ENCODE measurements at regions not wholly inside any gene's neighbourhood (a gene's known extent, or its start where the extent isn't known, plus 50 kb on each side); places are given as distances from the start of the nearest gene placed in this dataset.

- no peak for DNase-seq
These were observed 51.2 kb upstream of the ROCK1 start for GRCh38 chr18:21162786-21163185.

- DNase-seq, result no peak
These were observed 52.3 kb upstream of the ROCK1 start for GRCh38 chr18:21163647-21164547.

- DNase-seq, result no peak
These were observed 53.0 kb upstream of the ROCK1 start for GRCh38 chr18:21164548-21165095.

DNA sequence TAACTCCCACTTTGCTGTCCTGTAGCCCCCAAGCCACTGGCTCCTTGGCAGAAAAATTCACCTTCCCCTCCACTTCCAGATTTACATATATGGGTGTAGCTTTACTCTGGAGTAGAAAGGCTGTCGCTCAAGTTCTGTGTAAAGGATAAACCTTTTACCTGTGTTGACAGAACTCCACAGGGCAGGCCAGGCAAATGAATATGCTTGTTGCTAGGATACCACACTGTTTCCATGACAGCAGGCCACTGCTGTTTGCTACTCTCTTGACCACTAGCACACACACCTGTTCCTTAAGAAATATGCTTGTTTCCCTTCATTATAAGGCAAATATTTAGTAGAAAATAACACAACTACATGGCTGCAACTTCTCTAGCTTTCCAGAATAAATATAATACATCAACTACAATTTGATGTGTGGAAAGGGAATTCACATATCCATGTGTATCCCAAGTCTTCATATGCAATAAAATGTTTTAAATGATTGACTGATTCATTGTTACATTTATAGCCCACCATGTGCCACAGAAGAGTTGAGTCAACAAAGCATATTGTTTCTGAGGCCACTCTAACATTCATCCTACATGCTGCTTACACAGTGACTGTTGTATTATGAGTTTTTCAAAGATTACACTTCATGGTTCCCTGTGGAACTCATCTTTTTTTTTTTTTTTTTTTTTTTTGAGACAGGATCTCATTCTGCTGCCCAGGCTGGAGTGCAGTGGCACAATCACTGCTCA lies 56.2 kb upstream of the ROCK1 start:
- no peak for DNase-seq

DNA sequence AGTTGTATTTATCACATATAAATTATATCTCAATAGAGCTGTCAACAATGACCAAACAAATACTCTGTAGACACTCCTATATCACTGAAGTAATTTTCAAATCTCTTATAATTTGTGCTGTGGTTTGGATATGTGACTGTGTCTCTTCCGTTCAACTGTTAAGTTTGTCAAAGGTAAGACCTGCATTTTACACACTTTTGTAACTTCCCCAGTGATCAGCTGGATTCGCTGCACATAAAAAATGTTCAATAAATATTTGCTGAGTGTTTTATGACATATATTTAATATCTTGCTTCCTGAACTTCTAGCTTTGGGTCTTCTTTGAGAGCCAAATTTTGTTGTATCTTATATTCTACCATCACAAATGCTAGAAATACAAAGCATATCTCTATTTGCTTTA lies 57.3 kb upstream of the ROCK1 start:
- DNase-seq, result no peak

GRCh38 chr18:21177822-21178221 lies 64.2 kb upstream of the GREB1L start:
- no peak for DNase-seq

DNA sequence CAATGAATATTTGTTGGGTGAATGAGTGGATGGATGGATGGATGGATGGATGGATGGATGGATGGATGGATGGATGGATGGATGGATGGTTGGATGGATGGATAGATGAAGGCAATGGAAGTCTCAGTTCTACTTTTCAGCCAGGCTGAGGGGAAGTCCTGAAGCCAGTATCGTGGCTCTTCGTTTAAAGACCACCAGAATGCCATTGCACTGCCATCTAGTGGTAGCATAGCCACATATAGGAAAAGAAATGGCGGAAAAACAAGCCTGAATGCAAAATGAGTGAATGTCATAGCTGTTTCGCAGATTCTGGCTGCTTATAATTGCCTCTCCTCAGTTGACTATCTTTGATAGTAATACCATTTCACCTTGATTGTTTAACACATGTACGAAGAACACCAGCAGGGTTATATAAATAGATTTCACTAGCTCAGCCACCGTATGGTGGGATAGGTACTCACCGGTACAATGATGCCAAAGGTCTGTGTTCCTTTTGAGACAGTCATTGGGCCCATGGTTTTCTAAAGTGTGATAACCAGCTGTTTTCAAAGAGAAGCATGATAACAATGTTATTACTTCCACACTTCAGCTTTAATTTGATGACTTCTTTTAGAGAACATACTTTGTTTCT lies 62.3 kb upstream of the GREB1L start:
- peak; percentile 75 for DNase-seq

DNA sequence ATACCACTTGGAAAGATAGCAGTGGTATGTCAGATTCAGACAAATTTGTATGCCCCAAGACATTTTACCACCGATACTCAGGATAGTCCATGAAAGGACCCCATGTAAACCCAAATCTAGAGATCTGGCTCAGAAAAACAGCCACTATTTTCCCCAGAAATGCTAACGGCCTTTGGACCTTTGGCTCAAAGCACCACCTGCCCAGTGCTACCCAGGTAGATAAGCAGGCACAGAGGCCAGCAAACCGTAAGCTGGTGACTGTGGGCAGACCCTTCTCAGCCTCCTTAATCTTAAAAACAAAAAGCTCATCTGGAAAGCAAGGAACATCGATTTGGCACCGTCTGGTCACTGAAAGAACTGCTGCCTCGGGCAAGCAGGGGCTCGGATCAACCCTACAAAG lies 61.4 kb upstream of the GREB1L start:
- DNase-seq, result no peak

DNA sequence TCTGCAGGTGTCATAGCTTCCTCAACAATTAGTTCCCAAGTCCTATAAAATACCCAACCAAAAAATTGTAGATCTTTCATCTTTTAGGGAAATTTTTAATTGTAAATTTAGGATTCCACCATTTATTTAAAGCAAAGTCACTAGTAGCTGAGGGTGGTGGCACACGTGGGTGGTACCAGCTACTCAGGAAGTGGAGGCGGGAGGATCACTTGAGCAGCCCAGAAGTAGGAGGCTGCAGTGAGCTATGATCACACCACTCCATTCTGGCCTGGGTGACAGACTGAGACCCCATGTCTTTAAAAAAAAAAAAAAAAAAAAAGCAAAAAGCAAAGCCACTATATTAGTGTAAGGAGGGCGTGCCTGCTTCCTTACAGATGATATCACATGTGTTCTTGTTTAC lies 60.3 kb upstream of the GREB1L start:
- DNase-seq, result no peak

GRCh38 chr18:21183670-21184069 lies 58.4 kb upstream of the GREB1L start:
- no peak for DNase-seq

GRCh38 chr18:21184396-21184996 lies 57.5 kb upstream of the GREB1L start:
- DNase-seq, result no peak

- no peak for DNase-seq
These were observed 54.1 kb upstream of the GREB1L start for GRCh38 chr18:21187886-21188285.

DNA sequence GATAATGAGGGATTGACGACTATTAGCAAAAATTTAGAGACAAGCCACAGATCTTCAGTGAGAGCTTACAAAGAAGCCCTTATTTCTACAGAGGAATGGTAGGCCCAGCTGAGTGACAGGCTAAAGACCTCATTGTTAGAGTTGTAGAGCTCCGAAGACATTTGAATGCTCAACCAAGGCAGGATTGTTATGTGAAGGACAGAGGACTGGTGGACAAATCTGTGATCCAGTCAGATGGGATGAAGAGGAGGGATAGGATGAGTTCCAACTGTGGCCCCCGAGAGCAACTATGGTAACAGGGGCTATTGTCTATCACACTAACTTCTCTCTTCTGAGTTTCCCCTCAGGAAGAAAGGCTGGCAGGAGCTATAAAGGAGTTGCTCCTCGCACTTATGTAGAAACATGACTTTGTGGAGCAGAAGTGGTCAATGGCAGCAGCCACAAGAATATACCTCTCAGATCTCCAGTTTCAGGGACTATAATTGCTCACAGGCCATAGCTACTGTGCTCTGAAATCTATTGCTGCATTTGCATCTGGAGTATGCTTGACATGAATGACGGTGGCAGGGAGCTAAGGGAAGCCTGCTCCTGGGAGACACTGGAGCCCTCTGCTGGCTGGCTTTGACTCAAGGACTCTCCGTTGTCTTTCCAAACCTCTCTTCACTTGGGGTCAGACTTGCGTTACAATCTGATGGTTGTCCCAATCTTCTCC lies 50.3 kb upstream of the GREB1L start:
- DNase-seq, result peak; percentile 30
